Stimulated activated CD4-positive, alpha-beta T cell treated with anti-CD3 and anti-CD28 coated beads, Interleukin-1b, Interleukin-23, amount 100 ng/mL, for 1 hour (primary cell): ENCODE measurements at regions not wholly inside any gene's neighbourhood (a gene's known extent, or its start where the extent isn't known, plus 50 kb on each side); places are given as distances from the start of the nearest gene placed in this dataset.

Experiments
- DNase-seq, 2 donors: peaks; one replicate each; pipeline ENCODE4 v3.0.0-alpha.2; 2020; ENCODE audit warnings: low read depth in 2 of 2

- no peak for DNase-seq
Measured at GRCh38 chr2:8043295-8043694, 638.6 kb upstream of the ID2 start.

GRCh38 chr2:8044046-8044594 lies 637.7 kb upstream of the ID2 start:
- no peak for DNase-seq

- no peak for DNase-seq
Measured at GRCh38 chr2:8045081-8045614, 636.7 kb upstream of the ID2 start.

- no peak for DNase-seq
Measured at GRCh38 chr2:8046849-8047248, 635.0 kb upstream of the ID2 start.

GRCh38 chr2:8049176-8049575 lies 632.7 kb upstream of the ID2 start:
- DNase-seq = no peak

- no peak for DNase-seq
Measured at GRCh38 chr2:8049851-8050571, 631.8 kb upstream of the ID2 start.

- DNase-seq = no peak
Measured at GRCh38 chr2:8053216-8053615, 628.6 kb upstream of the ID2 start.

- no peak for DNase-seq
Measured at GRCh38 chr2:8054070-8054469, 627.8 kb upstream of the ID2 start.

- DNase-seq = no peak
Measured at GRCh38 chr2:8058652-8059051, 623.2 kb upstream of the ID2 start.

- no peak for DNase-seq
Measured at GRCh38 chr2:8059255-8059654, 622.6 kb upstream of the ID2 start.

- DNase-seq = no peak
Measured at GRCh38 chr2:8059794-8060193, 622.1 kb upstream of the ID2 start.

GRCh38 chr2:8061219-8061618 lies 620.6 kb upstream of the ID2 start:
- no peak for DNase-seq

- DNase-seq = no peak
Measured at GRCh38 chr2:8064603-8065002, 617.3 kb upstream of the ID2 start.

GRCh38 chr2:8065191-8065590 lies 616.7 kb upstream of the ID2 start:
- no peak for DNase-seq

- DNase-seq = no peak
Measured at GRCh38 chr2:8067784-8068336, 614.0 kb upstream of the ID2 start.

- DNase-seq = no peak
Measured at GRCh38 chr2:8072907-8073306, 608.9 kb upstream of the ID2 start.

GRCh38 chr2:8073916-8074315 lies 607.9 kb upstream of the ID2 start:
- DNase-seq = no peak

- no peak for DNase-seq
Measured at GRCh38 chr2:8076448-8077342, 605.2 kb upstream of the ID2 start.

GRCh38 chr2:8078705-8079104 lies 603.2 kb upstream of the ID2 start:
- no peak for DNase-seq

GRCh38 chr2:8080063-8080462 lies 601.8 kb upstream of the ID2 start:
- DNase-seq = no peak

- no peak for DNase-seq
Measured at GRCh38 chr2:8081130-8081529, 600.7 kb upstream of the ID2 start.

GRCh38 chr2:8082840-8083239 lies 599.0 kb upstream of the ID2 start:
- DNase-seq = no peak
